HEK293T (cell line): ENCODE measurements at regions not wholly inside any gene's neighbourhood (a gene's known extent, or its start where the extent isn't known, plus 50 kb on each side); places are given as distances from the start of the nearest gene placed in this dataset.

Experiments
- ELF4 ChIP-seq: fragments of 450-650 bp; IDR thresholded peaks from 2 replicates; pipeline ENCODE4 v1.6.1; 2017; ENCODE audit warnings: antibody characterized with exemption
- FOXA1 ChIP-seq: fragments of 450-650 bp; IDR thresholded peaks from 2 replicates; pipeline ENCODE4 v1.6.1; 2016; ENCODE audit warnings: mild to moderate bottlenecking
- FOXM1 ChIP-seq: fragments of 450-650 bp; IDR thresholded peaks from 2 replicates; pipeline ENCODE4 v1.6.1; 2017; ENCODE audit warnings: mild to moderate bottlenecking, borderline replicate concordance
- L3MBTL2 ChIP-seq: fragments of 450-650 bp; conservative IDR thresholded peaks from 2 replicates; pipeline ENCODE4 v1.6.1; 2016; ENCODE audit warnings: mild to moderate bottlenecking
- SP1 ChIP-seq: fragments of 450-650 bp; IDR thresholded peaks from 2 replicates; pipeline ENCODE4 v1.6.1; 2017
- SUZ12 ChIP-seq: fragments of 450-650 bp; IDR thresholded peaks from 2 replicates; pipeline ENCODE4 v1.6.1; 2016; ENCODE audit warnings: mild to moderate bottlenecking
- TARDBP ChIP-seq: fragments of 450-650 bp; IDR thresholded peaks from 2 replicates; pipeline ENCODE4 v1.6.1; 2016

DNA sequence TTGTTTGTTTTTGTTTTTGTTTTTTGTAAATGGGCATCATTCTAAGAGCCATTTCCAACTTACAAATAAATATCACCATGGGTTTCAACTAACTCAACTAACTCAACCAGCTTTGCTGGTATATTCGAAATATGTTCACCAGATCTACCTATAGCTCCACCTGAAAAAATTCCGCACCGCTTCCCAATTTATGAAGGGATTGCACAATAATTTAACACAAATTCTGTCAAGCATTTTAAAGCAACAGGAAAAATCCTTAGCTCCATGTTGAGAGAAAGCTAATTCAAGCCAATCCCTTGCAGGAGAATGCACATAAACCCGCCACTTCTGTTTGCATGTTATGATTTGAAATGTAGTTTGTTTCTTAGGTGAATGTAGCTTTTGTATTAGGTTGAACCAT is 417.8 kb downstream of the EFNB2 start:
- TF ChIP-seq SUZ12 (no peak), SP1 (no peak), FOXA1 (no peak), FOXM1 (no peak), ELF4 (no peak), TARDBP (no peak), L3MBTL2 (no peak)
